Brain pericyte (primary cell): ENCODE measurements at regions not wholly inside any gene's neighbourhood (a gene's known extent, or its start where the extent isn't known, plus 50 kb on each side); places are given as distances from the start of the nearest gene placed in this dataset.

ENCODE experiments used
- DNase-seq: peaks from one replicate; pipeline ENCODE4 v3.0.0-alpha.2; 2012; ENCODE audit warnings: low read depth, low spot score

DNA sequence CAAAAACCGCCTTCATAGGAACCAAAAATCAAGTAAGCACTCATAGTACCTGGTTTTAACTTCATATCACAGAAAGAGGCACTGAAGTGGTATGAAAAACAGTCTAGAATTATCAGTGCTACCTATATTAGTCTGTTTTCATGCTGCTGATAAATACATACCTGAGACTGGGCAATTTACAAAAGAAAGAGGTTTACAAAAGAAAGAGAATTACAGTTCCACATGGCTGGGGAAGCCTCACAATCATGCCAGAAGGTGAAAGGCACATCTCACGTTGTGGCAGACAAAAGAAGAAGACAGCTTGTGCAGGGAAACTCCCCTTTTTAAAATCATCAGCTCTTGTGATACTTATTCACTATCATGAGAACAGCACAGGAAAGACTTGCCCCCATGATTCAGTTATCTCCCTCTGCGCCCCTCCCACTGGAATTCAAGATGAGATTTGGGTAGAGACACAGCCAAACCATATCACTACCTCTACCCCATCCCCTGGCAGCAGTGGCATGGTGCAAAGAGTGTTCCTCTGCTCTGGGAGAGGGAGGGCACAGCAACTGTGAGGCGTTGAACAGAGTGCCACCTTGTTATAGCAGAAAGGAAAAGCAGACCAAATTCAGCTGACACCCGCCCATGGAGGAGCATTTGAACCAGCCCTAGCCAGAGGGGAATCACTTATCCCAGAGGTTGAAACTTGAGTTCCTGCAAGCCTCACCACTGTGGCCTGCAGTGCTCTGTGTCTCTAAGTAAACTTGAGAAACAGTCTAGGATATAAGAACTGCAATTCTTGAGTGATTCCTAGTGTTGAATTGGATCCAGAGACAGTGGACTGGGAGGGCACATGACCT is 61.9 kb upstream of the PTPRZ1 start:
- DNase-seq: no peak

DNA sequence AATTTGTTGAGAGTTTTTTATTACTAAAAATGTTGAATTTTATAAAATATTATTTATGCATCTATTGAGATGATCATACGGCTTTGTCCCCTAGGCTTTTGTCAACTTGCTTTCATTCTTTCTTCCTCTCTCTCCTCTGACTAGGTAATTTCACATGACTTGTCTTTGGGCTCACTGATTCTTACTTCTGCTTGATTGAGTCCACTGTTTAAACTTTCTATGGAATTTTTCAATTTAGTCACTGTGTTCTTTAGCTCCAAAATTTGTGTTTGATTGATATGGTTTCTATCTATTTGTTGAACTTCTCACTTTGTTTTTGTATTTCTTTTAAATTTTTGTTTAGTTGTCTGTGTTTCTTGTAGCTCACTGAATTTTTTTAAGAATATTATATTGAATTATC is 65.9 kb upstream of the PTPRZ1 start:
- DNase-seq: no peak

DNA sequence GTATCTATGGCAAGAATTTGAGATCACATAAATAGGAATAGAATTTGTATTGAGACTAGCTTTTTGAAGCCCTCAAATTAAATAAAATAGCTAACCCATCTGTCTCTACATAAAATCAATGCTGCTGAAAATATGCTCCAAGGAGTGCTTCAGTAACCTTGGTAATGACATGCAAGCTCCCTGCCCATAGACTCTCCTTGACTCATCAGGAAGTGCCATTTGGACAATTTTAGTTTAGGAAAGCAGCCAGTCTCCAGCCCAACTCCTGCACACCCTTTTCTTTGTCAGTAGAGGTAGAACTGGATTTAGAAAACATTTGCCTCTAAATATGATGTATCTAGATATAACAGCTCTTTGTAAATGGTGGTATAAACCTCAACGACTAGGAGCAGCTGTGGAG is 69.9 kb upstream of the PTPRZ1 start:
- no peak for DNase-seq

DNA sequence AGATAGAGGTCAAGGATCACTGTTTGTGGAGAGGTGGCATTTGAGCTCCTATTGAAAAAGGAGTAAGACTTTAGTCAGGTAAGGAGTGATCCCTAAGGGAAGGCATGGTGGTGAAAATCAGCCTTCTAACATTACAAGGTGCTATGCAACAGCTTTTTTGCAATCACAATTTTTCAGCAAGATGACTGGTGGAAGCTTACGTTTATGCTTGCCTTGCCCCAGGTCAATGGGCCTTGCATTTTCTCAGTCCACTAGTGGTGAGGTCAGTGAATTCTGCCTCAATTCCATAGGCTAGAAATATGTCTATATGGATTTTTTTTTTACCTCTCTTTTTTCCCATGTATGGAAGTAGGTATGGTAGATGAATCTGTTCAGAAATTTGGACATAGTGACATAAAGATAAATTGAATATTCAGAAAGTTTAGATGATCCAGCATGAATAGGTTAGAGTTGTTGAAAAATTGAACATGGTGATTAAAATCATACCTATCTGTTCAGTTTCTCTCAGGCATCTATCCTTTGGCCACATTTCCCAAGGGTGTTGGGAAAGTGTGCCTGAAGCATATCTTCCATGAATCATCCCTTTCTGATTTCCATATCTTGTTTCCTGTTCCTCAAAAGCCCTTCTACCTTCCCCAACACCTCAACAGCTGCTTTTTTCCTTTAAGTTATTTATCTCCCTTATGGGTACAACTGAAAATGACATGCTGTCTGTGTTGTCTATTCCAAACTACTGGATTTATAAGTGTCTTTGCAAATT is 71.9 kb upstream of the PTPRZ1 start:
- DNase-seq: no peak

DNA sequence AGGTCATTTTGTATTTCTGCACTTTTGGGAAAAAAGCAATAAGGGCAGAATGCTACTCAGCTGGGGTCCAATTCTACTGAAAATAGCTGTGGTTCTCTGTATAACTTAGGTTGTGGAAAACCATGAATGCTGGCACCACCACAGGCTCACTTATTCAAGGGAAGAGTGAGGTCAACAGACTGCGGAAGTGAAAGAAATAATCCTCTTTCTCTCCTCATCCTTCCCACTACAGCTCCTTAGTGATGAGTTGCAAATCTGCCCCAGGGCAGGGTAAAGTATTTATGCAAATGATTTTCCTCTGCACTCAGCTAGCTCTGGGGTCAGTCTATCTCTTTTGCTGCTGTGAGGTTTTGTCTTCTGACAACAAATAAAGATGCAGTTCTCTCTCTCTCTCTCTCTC is 74.1 kb upstream of the PTPRZ1 start:
- DNase-seq: no peak

DNA sequence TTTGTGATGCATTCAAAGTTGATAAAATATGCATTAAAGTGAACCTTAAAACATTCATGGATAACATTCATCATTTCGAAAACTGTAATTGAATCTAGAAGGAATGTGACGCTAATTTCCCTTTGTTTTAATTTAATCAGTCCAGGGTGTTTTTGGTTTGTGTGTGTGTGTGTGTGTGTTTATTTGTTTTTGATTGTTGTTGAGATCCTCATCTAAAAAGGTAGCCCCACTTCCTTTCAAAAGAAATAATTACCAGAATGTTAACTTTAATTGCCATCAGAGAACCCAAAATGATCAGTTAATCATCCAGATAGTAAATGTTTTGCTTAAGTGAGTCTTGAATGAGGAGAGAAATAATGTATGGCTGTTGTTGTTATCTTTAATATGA is 74.5 kb upstream of the PTPRZ1 start:
- DNase-seq: no peak

DNA sequence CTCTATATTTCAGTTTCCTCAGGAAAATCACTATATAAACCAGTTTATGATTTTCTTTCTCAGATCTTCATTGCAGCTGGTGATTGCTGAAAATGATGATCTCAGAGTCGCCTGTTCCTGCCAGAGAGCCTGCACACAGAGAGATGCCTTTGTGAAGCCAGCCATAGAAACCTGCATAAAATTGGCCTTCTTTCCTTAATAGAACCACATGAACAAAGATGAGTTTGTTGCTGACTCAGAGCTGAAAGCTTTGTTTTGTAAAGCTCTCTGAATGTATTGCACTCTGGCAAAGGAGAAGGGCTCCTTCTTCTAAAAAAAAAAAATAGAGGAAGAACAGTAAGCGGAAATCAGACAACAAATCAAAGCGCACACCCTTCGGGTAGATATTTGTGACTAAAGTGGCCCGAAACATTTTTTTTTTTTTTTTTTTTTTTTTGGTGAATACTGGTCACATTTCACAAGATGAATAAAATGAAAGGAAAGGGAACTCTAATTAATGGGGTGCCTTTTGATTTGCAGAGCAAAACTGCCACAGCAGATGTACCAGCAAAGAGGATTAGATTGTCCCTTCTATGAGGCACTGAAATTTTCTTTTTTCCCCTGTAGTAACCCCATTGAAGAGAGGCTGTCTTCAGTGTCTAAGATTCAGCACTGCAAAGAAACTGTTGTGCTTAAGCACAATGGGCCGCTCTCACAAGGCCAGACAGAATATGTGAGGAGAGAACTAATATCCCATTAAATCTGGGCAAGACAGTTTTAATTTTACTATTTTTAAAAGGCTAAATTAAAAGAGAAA is 75.1 kb upstream of the PTPRZ1 start:
- DNase-seq: no peak

DNA sequence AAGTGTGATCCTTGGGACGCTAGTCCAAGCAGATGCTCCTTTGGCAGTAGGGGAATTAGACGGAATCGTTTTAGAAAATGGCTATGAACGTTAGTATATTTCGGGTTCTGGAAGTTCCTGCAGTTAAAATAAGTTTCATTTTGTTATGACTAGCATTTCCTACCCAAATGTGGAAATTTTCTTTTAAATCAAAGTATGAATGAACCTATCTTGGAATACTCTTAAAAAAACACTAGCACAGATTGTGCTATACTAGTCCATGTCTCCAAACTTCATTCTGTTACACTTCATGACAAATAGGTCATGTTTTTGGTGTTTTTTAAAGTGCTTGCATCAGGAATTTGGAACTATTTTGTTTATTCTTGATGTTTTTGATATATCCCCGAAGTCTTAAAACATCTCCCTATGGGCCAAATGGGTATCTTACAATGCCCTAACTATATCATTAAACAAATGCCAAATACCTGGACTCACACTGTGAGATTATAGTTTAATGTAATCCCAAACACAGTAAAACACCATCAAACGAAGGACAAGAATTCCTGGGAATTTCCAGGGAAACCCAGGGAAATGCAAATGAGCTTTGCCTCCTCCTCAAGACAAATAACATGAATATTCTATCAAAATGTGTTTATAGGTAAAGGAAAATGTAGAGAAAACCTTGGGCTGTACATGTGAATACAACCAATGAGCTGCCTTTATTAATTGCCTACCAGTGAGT is 75.9 kb upstream of the PTPRZ1 start:
- DNase-seq: no peak

DNA sequence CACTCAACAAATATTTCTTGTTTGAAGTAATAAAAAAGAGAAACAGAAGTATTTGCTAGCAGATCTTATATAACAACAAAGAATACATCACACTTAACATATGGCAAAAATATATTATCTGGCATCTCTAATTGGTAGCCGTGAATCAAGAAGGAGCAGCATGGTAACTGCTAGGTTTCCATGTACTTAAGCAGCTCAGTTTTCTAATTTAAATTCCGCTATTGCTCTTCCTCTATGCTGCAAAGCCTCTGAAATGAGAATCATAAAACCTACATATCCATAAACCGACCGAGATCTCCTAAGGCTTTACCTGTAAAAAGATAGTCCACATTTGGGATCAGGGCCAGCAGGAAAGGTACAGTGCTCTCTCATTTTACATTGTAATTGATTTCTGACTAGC is 76.6 kb upstream of the PTPRZ1 start:
- DNase-seq: no peak

DNA sequence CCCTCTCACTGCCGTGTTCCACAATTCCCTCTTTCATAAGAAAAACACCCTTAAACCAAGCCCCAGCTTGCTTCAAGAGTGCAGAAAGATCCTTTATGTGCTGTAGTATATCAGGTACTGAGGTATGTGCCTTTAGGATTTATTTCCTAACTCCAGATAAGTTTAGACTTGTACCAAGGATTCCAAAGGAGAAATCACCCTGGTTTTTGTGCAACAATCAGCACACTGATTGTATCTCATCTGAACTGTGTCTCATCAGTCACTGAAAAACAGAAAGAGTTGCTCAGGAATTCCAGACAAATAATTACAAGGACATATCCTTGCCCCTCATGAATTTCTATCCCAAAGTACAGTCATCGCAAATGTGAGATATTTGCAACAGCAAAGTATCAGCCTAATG is 77.2 kb upstream of the PTPRZ1 start:
- no peak for DNase-seq

DNA sequence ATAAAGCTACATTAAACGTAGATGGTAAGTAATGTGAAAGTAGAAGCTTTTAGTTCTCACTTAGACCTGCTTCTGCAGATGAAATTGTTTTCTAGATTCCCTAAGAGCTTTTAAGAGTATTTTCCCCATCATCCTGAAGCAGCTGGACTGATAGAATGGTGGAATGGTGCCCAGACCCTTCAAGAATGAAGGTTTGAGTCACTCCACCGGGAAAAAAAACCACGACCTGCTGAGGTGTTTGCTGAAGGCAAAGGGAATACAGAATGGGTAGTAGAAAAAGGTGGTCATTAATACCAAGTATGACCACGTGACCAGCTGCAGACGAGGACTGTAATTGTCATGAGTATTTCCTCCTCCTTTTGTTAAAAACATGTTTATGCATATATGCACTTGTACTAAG is 79.2 kb upstream of the PTPRZ1 start:
- DNase-seq: no peak

DNA sequence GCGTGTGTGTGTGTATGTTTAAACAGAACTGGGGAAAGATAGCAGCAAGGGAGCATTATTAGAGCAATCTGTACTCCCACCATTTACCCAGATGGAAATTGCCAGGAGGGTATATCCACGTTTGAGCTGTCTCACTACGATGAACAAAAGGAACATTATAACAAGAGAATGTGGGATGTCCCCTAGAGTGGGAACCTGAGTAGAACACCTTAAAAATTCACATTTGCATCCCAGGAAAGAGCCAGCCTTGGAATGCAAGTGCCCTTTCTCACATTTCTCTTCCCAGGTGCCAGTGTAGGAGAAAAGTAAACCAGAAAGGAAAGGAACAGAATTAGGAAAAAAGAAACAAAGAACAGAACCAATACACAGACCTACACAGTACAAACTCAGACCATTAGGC is 95.3 kb upstream of the PTPRZ1 start:
- no peak for DNase-seq

DNA sequence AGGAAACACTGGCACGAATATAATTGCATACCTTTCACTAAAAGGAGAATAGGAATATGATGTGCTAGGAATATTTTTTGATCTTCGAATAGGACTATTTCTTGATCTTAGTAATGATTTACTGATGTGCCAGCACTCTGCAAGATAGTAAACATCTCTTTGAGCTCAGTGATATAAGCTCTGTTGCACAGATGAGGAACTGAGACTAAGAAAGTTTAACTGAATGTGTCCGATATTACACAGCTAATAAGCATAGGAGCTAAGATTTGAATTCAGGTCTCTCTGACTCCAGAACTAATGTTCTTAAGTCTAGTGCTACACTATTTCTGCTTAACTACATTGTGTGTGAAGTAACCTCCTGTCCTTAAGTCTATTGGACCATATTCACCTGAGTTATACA is 98.4 kb upstream of the PTPRZ1 start:
- DNase-seq: no peak

DNA sequence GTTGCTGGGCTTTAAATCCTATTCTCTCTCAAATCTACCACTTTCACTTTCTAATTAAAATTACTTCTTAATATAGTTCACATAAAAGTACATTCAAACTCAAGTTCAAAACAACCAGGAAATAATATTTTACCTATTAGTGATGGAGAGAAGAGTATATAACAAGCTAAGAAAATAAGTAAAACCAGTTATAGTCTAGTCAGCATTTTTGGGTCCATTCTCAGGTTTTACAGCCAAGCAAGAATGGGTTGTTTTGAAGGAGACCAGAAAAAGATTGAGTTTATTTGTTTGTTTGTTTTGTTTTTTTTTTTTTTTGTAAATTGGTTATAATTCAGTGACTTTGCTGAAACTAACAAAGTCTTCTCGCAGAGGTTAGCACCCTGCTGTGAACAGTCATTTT is 106.3 kb upstream of the PTPRZ1 start:
- DNase-seq: no peak

DNA sequence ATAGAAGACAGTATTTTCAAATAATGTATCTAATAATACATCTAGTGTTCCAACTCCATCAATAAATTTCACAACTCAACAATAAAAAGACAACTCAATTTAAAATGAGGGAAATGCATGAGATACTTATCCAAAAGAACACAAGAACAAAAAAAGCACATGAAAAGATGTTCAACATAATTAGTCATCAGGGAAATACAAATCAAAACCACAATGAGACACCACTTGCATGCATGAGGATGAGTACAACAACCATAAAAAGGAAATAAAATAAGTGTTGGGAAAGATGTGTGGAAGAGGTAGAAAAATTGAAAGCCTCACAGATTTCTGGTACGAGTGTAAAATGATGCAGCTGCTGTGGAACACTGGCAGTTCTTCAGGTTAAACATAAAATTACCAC is 111.6 kb upstream of the PTPRZ1 start:
- DNase-seq: no peak

DNA sequence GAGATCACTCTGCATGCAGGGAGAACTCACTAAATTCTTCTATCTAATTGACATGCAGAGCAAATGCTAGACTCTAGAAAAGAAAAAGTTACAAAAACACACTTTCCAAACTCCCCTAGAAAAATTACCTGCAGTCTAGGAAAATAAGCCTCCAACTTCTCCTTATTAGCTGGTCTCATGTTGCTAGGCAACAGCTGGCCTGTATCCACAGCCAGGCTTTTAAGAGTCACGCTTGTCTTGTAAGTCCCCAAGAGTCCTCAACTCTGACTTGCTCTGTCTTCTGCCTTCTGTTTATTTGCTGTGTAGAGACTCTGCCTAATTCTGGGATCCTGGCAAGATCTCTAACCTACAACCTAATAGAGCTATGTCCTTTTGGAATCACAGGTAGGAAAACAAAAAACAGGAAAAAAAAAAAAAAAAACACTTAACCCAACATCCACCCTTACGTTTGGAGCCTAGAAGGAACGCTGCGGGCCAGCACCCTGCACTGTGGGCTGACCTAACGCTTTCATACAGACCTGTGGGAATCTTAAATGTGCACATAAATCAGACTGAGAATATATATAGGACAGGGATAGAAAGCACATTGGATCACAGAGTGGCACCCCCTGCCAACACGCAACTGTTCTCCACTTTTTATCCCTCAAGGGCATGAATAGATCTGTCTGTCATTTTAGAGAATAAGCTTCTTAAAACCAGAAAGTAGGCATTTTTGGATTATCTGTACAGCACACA is 117.0 kb upstream of the PTPRZ1 start:
- DNase-seq: no peak

DNA sequence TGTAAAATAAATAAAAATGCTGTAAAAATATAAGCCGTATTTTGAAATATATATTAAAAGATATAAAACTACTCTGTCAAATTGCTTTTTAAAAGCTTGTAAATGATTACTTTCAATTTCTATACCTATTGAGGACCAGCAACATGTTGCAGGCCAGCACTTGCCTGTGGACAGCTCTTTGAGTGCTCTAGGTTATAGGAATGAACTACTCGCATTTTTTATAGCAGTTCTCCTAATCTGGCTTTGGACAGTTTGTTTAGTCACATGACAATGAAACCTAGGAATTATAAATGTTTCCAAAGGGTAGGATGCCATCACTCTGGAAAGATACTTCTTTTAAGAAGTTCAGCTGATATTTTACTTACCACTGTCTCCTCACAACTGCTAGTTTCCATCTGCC is 117.7 kb upstream of the PTPRZ1 start:
- no peak for DNase-seq

DNA sequence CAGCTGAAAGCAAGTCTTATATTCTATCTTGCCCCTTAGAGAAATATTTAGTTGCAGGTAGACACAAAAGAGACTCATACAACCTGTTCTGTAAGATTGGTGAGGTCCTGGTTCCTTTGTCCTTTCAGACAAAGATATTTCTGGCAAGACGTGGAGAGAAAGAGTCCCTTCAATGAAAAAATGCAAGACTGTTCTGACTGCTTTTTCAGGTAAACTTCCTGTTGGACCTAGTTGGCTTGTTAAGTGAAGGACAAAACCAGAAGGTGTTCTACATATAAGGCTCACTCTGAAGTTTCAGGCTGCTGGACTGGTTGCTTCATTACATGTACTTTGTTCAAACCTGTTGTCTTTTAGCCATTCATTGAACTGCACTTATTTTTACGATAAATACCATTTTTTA is 119.0 kb upstream of the PTPRZ1 start:
- no peak for DNase-seq

DNA sequence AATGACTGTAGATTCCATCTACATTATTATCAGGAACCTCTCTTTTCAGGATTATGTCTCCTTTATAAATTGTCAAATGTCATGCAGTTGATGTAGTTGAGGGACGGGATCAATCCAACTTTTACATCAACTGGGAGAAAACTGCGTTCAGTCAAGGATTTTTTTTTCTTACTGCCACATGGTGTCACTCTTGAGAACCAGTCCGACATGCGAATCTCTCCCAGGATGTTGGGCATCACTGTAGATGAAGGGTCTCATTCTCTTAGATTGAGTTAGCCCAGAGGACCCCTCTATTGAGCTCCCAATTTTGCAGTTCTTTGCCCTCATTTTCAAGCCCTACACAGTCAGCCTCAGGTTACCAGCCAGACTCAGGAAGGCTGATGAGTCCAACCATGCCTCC is 120.3 kb upstream of the PTPRZ1 start:
- no peak for DNase-seq

DNA sequence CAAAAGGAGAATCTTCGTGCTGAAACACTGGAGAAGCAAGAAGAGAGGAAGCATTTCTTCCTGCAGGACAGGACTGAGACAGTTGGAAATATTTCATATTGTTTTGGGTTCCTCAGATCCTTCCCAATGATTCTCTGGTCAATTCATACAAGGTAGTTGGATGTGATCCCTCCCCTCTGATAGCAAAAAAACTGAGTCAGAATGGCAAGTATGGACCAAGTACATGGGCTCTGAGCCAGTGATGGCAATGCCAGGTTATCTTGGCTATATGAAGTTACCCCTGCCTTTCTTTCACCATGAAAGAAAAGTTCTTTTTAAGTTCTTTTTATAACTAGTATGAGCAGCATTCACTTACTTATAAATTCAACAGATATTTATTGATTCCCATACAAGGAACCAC is 124.4 kb upstream of the PTPRZ1 start:
- no peak for DNase-seq

DNA sequence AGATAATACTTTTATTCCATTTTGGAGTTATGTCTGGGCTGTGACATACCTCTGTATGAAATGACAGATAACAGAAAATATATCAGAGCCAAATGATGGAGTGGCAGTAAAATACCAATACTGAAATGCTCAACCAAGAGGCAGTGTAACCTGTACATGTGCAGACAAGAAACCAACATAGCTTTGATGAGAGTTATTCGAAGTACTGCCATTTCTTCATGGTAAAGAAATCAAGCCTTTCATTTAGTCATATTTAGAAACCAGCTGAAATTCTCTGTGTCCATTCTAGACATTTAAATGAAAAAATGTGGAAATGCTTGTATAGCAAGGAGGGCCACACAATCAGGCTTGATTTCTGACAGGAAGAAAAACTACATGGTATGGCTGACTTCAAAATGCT is 127.1 kb upstream of the PTPRZ1 start:
- DNase-seq: no peak
